Naive thymus-derived CD4-positive, alpha-beta T cell (primary cell): ENCODE measurements at regions not wholly inside any gene's neighbourhood (a gene's known extent, or its start where the extent isn't known, plus 50 kb on each side); places are given as distances from the start of the nearest gene placed in this dataset.

ENCODE experiments used
- ATAC-seq: fragments of 150-1000 bp; cut with Tn5 transposase; 2 replicates; pipeline ENCODE4 v1.10.0; 2021; ENCODE audit warnings: mild to moderate bottlenecking, moderate library complexity
- CTCF ChIA-PET: fragments of 350-600 bp; sonication (Branson Sonifier 250); formaldehyde crosslinking; loops from one replicate; lab custom pipeline; 2021; ENCODE audit warnings: antibody characterized with exemption; lab: Charles Lee
- POLR2A ChIA-PET: fragments of 350-600 bp; sonication (Branson Sonifier 250); formaldehyde crosslinking; loops from one replicate; lab custom pipeline; 2021; ENCODE audit warnings: antibody characterized with exemption, inconsistent platforms; lab: Charles Lee
- DNase-seq, 9 donors: peaks; one replicate each; pipeline versions ENCODE4 v3.0.0 to v3.0.0-alpha.2; 2020 to 2022; ENCODE audit warnings: mixed read lengths in 1 of 9
- H3K27ac ChIP-seq: one replicate; pipeline ENCODE4 v1.7.0; 2013; ENCODE audit warnings: mild to moderate bottlenecking, low read depth, low read length, moderate library complexity
- H3K27me3 ChIP-seq, 2 donors: one replicate each; pipeline ENCODE4 v1.7.0; 2013; ENCODE audit warnings: low read length in 2 of 2, mild to moderate bottlenecking in 2 of 2, moderate library complexity in 2 of 2; ENCODE audit not compliant: control insufficient read depth in 2 of 2, insufficient read depth in 2 of 2
- H3K36me3 ChIP-seq, 3 experiments: 1 replicate in 2 of 3; 2 replicates in 1 of 3; pipeline ENCODE4 v1.7.0; 2013; ENCODE audit warnings: low read length in 3 of 3, mild to moderate bottlenecking in 3 of 3, moderate library complexity in 1 of 3; ENCODE audit not compliant: insufficient read depth in 3 of 3, control insufficient read depth in 2 of 3
- H3K4me1 ChIP-seq, 2 donors: one replicate each; pipeline ENCODE4 v1.7.0; 2013; ENCODE audit warnings: low read length in 2 of 2, mild to moderate bottlenecking in 2 of 2, moderate library complexity in 1 of 2; ENCODE audit not compliant: control insufficient read depth in 2 of 2, insufficient read depth in 2 of 2
- H3K4me3 ChIP-seq: 2 replicates; pipeline ENCODE4 v1.7.0; 2013; ENCODE audit warnings: mild to moderate bottlenecking, low read length
- H3K9me3 ChIP-seq, 3 experiments: 1 replicate in 2 of 3; 2 replicates in 1 of 3; pipeline ENCODE4 v1.7.0; 2013; ENCODE audit warnings: low read length in 3 of 3; ENCODE audit not compliant: control insufficient read depth in 2 of 3
- H3K27ac Mint-ChIP-seq, 9 donors: one replicate each; pipeline ENCODE4 v1.8.0; 2020 to 2022; ENCODE audit warnings: mixed read lengths in 9 of 9, mild to moderate bottlenecking in 8 of 9, moderate library complexity in 5 of 9, inconsistent platforms in 2 of 9
- H3K27me3 Mint-ChIP-seq, 5 donors: one replicate each; pipeline ENCODE4 v1.8.0; 2021 to 2022; ENCODE audit warnings: mixed read lengths in 5 of 5, mild to moderate bottlenecking in 1 of 5
- H3K36me3 Mint-ChIP-seq, 5 donors: one replicate each; pipeline ENCODE4 v1.8.0; 2020 to 2022; ENCODE audit warnings: mixed read lengths in 5 of 5, mild to moderate bottlenecking in 3 of 5, inconsistent platforms in 1 of 5
- H3K4me1 Mint-ChIP-seq, 7 donors: one replicate each; pipeline ENCODE4 v1.8.0; 2020 to 2022; ENCODE audit warnings: mixed read lengths in 7 of 7, mild to moderate bottlenecking in 3 of 7, inconsistent platforms in 1 of 7
- H3K4me3 Mint-ChIP-seq, 10 donors: one replicate each; pipeline ENCODE4 v1.8.0; 2020 to 2022; ENCODE audit warnings: mild to moderate bottlenecking in 10 of 10, mixed read lengths in 10 of 10, moderate library complexity in 6 of 10, inconsistent platforms in 2 of 10
- H3K9me3 Mint-ChIP-seq, 11 donors: one replicate each; pipeline ENCODE4 v1.8.0; 2020 to 2022; ENCODE audit warnings: mixed read lengths in 11 of 11, mild to moderate bottlenecking in 4 of 11, inconsistent platforms in 1 of 11, moderate library complexity in 1 of 11
- intact Hi-C, 2 donors: fragments of 100-400 bp; cut with micrococcal nuclease; formaldehyde crosslinking; loops; one replicate each; pipeline ENCODE4 v1.15.1; 2023

DNA sequence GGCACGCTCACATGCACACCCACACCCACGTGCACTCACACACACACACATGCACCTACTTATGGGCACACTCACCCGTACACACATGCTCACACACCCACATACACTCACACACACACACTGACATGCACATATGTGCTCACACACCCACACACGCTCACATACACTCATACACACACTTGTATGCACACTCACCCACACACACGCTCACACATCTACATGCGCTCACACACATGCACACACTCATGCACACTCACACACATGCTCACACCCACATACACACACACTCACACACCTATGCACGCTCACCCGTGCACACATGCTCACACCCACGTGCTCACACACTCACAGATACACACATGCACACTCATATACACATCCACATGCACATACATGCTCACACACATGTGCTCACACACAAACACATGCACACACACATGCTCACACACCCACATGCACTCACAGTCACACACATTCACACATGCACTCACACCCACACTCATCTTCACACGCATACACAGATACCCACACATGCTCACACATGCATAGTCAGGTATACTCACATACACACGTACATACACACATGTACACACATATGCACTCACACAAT is 138.3 kb downstream of the OLFM1 start:
- H3K27ac Mint-ChIP-seq, result no peak overlapping the region
- H3K4me3 ChIP-seq, result no peak overlapping the region
- no peaks in the 10 kb centered on the region for H3K9me3 ChIP-seq
- ChIA-PET POLR2A (no interaction called here), CTCF (no interaction called here)
- H3K27me3 ChIP-seq, result no peaks in the 10 kb centered on the region
- no peaks in the 10 kb centered on the region for H3K36me3 Mint-ChIP-seq
- H3K9me3 Mint-ChIP-seq, result no peaks in the 10 kb centered on the region
- intact Hi-C loops, result no loop called here
- H3K27ac ChIP-seq, result no peak overlapping the region
- peaks cover 0 to 19% (median 0%) of the 10 kb centered on the region in 5 donors for H3K27me3 Mint-ChIP-seq
- H3K4me1 ChIP-seq, result no peaks in the 10 kb centered on the region
- DNase-seq, result no peak
- no peak overlapping the region for H3K4me3 Mint-ChIP-seq
- no peak for ATAC-seq
- H3K4me1 Mint-ChIP-seq, result no peaks in the 10 kb centered on the region
- no peaks in the 10 kb centered on the region for H3K36me3 ChIP-seq

GRCh38 chr9:135226369-135227050 is 139.0 kb downstream of the OLFM1 start:
- Mint-ChIP-seq H3K27me3 (peaks cover 0 to 26% (median 0%) of the 10 kb centered on the region in 5 donors), H3K4me1 (no peaks in the 10 kb centered on the region), H3K36me3 (no peaks in the 10 kb centered on the region), H3K27ac (no peak overlapping the region), H3K9me3 (no peaks in the 10 kb centered on the region), H3K4me3 (no peak overlapping the region)
- no peaks in the 10 kb centered on the region for H3K4me1 ChIP-seq
- ATAC-seq (no peak), DNase-seq (no peak)
- H3K36me3 ChIP-seq, result no peaks in the 10 kb centered on the region
- intact Hi-C loops, result no loop called here
- H3K4me3 ChIP-seq, result no peak overlapping the region
- no peaks in the 10 kb centered on the region for H3K9me3 ChIP-seq
- ChIA-PET POLR2A (no interaction called here), CTCF (no interaction called here)
- H3K27ac ChIP-seq, result no peak overlapping the region
- no peaks in the 10 kb centered on the region for H3K27me3 ChIP-seq

DNA sequence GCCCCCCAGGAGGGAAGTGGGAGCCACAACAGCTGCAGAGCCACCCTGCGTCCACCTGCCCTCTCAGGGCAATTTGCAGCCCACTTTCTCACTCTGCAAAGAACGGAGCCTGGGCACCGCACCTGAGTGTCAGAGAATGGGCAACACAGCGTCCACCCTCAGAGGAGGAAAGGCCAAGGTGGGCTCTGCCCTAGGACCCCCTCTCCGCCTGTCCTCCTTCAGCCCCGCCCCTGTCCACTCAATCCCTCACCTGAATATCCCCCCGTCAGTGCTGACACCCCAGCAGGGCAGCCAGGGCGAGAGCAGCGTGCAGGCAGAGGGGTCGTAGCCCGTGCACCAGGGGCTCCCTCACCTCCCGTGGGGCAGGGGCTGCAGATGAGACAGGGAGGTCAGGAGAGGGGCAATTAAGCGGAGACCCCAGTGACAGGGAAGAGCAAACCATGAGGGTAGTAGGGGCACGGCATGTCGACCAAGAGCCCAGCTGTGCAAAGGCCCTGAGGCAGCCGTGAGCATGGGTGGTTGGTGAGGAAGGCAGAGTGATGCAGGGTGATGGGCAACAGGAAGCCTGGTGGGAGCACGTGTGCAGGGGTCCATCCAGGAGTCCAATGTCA is 140.3 kb downstream of the OLFM1 start:
- H3K4me3 ChIP-seq, result no peak overlapping the region
- intact Hi-C loops, result no loop called here
- no peaks in the 10 kb centered on the region for H3K27me3 ChIP-seq
- H3K4me1 ChIP-seq, result no peaks in the 10 kb centered on the region
- Mint-ChIP-seq H3K4me3 (no peak overlapping the region), H3K36me3 (no peaks in the 10 kb centered on the region), H3K4me1 (no peaks in the 10 kb centered on the region), H3K9me3 (peaks cover 0 to 3% (median 0%) of the 10 kb centered on the region in 11 donors), H3K27ac (no peak overlapping the region), H3K27me3 (peaks cover 0 to 32% (median 2%) of the 10 kb centered on the region in 5 donors)
- ATAC-seq (no peak), DNase-seq (no peak)
- POLR2A ChIA-PET, result no interaction called here
- CTCF ChIA-PET, result no interaction called here
- no peaks in the 10 kb centered on the region for H3K9me3 ChIP-seq
- H3K36me3 ChIP-seq, result no peaks in the 10 kb centered on the region
- H3K27ac ChIP-seq, result no peak overlapping the region

DNA sequence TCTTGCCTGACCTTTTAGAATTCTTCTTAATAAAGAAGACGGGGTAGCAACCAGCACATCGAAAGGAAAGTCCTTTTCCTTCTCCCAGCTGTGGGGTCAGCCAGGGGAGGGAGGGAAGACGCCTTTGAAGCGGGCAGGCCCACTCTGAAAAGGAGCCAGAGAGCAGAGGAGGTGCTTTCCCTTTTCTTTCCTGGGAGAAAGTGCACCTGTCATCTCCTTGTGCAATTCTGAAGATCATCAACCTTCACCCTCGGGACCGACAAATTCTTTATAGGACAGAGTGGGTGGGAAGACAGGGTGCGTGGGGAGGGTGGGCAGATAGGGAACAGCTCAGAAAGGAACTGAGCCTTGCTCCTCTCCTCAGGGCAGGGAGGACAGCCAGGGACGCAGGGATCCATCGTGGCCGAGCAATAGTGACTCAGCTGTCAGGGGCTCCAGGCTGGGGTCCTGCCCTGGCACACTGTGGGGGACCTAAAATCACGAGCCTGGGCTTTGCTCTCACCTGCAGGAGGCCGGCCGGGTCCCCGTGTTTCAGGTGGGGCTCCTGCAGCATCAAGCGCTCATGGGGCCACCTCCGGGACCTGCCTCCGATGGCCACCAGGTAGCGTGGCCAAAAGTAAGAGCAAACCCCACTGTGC is 141.0 kb downstream of the OLFM1 start:
- no peak overlapping the region for H3K27ac Mint-ChIP-seq
- Histone ChIP-seq H3K27me3 (no peaks in the 10 kb centered on the region), H3K9me3 (peaks cover 0 to under 1% (median 0%) of the 10 kb centered on the region in 3 experiments), H3K4me3 (no peak overlapping the region), H3K36me3 (no peaks in the 10 kb centered on the region), H3K4me1 (no peaks in the 10 kb centered on the region), H3K27ac (no peak overlapping the region)
- peaks cover 0 to 8% (median 0%) of the 10 kb centered on the region in 11 donors for H3K9me3 Mint-ChIP-seq
- no peaks in the 10 kb centered on the region for H3K36me3 Mint-ChIP-seq
- no peaks in the 10 kb centered on the region for H3K4me1 Mint-ChIP-seq
- no peak overlapping the region for H3K4me3 Mint-ChIP-seq
- ATAC-seq, result no peak
- peaks cover 0 to 32% (median 5%) of the 10 kb centered on the region in 5 donors for H3K27me3 Mint-ChIP-seq
- CTCF ChIA-PET, result no interaction called here
- no peak for DNase-seq
- intact Hi-C loops, result no loop called here
- POLR2A ChIA-PET, result no interaction called here

- DNase-seq (no peak), ATAC-seq (no peak)
- H3K36me3 ChIP-seq, result no peaks in the 10 kb centered on the region
- H3K27me3 ChIP-seq, result no peaks in the 10 kb centered on the region
- Mint-ChIP-seq H3K9me3 (peaks cover 0 to 15% (median 4%) of the 10 kb centered on the region in 11 donors), H3K4me1 (no peaks in the 10 kb centered on the region), H3K4me3 (no peak overlapping the region), H3K36me3 (no peaks in the 10 kb centered on the region), H3K27ac (no peak overlapping the region), H3K27me3 (peaks cover 0 to 32% (median 6%) of the 10 kb centered on the region in 5 donors)
- intact Hi-C loops, result no loop called here
- peaks cover 0 to 6% (median 0%) of the 10 kb centered on the region in 3 experiments for H3K9me3 ChIP-seq
- ChIA-PET POLR2A (no interaction called here), CTCF (no interaction called here)
- no peak overlapping the region for H3K27ac ChIP-seq
- no peak overlapping the region for H3K4me3 ChIP-seq
- H3K4me1 ChIP-seq, result no peaks in the 10 kb centered on the region
Observed at GRCh38 chr9:135228983-135229625, 141.6 kb downstream of the OLFM1 start.

- intact Hi-C loops, result no loop called here
- CTCF ChIA-PET, result no interaction called here
- H3K27me3 Mint-ChIP-seq, result peaks cover 0 to 35% (median 6%) of the 10 kb centered on the region in 5 donors
- DNase-seq, result no peak
- no peaks in the 10 kb centered on the region for H3K36me3 Mint-ChIP-seq
- no peaks in the 10 kb centered on the region for H3K4me1 Mint-ChIP-seq
- Histone ChIP-seq H3K4me3 (no peak overlapping the region), H3K27ac (no peak overlapping the region), H3K9me3 (peaks cover 0 to 6% (median 0%) of the 10 kb centered on the region in 3 experiments), H3K27me3 (no peaks in the 10 kb centered on the region), H3K4me1 (no peaks in the 10 kb centered on the region), H3K36me3 (no peaks in the 10 kb centered on the region)
- no peak overlapping the region for H3K27ac Mint-ChIP-seq
- POLR2A ChIA-PET, result no interaction called here
- H3K9me3 Mint-ChIP-seq, result peaks cover 0 to 22% (median 7%) of the 10 kb centered on the region in 11 donors
- H3K4me3 Mint-ChIP-seq, result no peak overlapping the region
- ATAC-seq, result no peak
Observed at GRCh38 chr9:135229701-135230385, 142.4 kb downstream of the OLFM1 start.
